Fibroblast of mammary gland (primary cell): ENCODE measurements at regions not wholly inside any gene's neighbourhood (a gene's known extent, or its start where the extent isn't known, plus 50 kb on each side); places are given as distances from the start of the nearest gene placed in this dataset.

ENCODE experiments used
- DNase-seq: peaks from one replicate; pipeline ENCODE4 v3.0.0-alpha.2; 2010; ENCODE audit warnings: low read depth
- H3K4me3 ChIP-seq: 2 replicates; pipeline ENCODE4 v1.5.1; 2011; ENCODE audit warnings: low read depth, mild to moderate bottlenecking, low read length, moderate library complexity; ENCODE audit not compliant: control insufficient read depth
- TF ChIP-seq, protein P1 (sequence below): conservative IDR thresholded peaks from 2 replicates; pipeline ENCODE4 v1.5.1; 2011; ENCODE audit warnings: low read depth, low read length, inconsistent platforms; ENCODE audit not compliant: control insufficient read depth, insufficient read depth

DNA sequence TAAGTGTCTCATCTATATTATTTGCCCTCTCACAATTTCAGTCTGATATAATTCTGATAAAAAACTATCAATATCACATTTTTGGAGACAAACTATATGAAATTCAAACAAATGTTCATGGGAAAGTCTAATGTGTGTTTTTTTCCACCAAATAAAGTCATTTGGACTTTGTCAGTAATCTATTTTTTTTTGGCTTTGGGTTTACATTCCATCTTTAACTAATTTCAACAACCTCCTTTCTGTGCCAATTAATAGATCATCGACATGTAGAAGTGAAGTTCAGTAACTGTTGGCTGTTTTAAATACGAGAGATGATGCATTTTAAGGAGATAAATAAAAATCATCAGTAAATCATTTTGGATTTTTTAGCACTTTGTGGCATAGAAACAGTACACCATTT lies 1623.0 kb upstream of the ACVR2A start:
- DNase-seq: no peak
- TF ChIP-seq, protein P1, sequence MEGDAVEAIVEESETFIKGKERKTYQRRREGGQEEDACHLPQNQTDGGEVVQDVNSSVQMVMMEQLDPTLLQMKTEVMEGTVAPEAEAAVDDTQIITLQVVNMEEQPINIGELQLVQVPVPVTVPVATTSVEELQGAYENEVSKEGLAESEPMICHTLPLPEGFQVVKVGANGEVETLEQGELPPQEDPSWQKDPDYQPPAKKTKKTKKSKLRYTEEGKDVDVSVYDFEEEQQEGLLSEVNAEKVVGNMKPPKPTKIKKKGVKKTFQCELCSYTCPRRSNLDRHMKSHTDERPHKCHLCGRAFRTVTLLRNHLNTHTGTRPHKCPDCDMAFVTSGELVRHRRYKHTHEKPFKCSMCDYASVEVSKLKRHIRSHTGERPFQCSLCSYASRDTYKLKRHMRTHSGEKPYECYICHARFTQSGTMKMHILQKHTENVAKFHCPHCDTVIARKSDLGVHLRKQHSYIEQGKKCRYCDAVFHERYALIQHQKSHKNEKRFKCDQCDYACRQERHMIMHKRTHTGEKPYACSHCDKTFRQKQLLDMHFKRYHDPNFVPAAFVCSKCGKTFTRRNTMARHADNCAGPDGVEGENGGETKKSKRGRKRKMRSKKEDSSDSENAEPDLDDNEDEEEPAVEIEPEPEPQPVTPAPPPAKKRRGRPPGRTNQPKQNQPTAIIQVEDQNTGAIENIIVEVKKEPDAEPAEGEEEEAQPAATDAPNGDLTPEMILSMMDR: no peak
- no peak overlapping the region for H3K4me3 ChIP-seq

DNA sequence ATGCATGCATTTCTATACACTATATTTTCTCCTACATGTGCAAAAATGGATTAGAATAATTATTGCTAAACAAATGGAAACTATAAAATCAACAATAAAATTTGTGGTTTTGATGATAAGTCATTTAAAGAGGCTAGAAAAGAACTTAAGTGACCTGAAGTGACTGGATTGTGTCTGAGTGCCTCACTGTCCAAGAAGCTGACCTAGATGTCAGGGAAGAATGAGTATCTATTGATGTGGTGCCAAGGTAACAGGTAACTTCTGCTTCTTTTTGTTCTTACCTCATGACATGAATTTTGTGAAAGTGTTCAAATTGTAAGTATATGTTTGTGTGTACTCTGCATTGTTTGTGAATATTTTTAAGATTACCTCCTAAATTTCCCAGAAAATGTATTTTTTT lies 1623.9 kb upstream of the ACVR2A start:
- TF ChIP-seq, protein P1: no peak
- no peak for DNase-seq
- H3K4me3 ChIP-seq: no peak overlapping the region

DNA sequence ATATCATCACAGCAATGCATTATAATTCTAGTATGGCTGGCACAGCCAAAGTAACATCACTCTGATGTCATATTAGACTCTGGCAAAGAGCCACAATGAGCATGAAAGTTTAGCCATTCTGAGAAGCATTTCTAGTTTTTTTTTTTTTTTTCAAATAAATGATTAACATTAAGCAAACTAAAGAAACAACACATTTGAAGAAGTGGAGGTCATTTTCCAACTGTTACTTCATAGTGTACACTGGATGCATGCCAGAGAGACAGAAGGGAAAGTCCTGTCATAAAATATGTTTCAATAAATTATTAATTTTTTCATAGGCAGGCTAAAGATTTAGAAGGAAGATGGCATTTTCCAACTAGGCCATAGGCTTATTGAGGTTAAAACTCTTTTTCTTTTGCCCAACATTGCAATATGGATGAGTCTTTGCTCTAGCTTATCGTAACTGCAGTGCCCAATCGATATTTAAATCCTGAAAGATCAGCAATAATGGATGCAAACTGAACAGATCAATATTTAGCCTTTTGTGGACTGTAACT lies 1630.4 kb upstream of the ACVR2A start:
- DNase-seq: peak; percentile 1
- no peak overlapping the region for H3K4me3 ChIP-seq
- TF ChIP-seq, protein P1: no peak

DNA sequence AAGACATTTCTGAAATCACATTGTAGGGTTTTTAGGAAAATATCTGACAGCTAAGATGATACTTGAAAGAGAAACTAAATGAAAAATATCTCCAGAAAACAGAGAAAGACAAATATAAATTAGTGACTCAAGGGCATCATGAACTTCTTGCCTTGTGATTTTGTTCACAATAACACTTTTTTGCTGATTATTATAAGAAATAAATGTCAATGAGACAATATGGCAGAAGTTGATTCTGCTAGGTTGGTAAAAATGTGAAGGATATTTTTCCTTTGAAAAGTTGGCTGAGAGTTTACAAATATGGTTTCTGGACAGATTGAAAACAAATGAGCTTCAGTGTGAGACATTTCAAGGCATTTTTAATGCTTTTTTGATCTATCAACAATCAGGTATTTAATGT lies 1631.2 kb upstream of the ACVR2A start:
- DNase-seq: no peak
- no peak overlapping the region for H3K4me3 ChIP-seq
- TF ChIP-seq, protein P1: no peak

DNA sequence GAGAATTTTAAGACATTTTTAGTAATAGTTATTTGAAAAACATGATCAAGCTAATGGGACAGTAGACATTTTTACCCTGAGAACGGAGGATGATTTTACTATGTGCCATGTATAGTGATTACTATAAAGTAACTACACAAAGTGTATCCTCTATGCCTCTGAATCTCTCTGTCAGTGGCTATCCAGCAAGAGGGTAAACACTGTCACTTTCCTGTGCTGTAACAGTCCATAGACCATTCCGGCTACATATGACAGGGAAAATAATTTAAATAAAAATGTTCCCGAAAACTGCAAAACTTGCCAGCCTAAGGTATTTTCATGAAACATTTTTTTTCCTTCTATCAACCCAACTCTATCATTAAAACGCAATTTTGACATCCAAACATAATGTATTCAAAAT lies 1632.2 kb upstream of the ACVR2A start:
- no peak for DNase-seq
- H3K4me3 ChIP-seq: no peak overlapping the region
- TF ChIP-seq, protein P1: no peak

DNA sequence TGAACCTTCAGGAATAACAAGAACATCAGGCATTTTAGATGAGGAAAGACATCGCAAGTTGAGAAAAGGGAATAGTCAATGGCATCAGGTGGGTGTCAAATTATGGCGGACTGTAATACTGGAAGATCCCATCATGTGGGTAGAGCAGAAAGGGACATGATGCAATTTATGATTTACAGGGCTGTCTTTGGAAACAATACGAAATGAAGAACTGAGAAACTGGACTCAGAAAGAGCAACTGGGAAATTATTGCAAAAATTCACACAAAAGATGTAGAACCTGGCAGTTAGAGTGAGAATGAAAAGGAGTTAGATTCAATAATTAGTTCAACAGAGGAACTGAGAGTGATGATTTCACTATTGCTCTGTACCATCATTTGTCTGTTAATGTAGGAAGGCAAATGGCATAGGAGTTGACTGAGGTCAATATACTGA lies 1635.0 kb upstream of the ACVR2A start:
- no peak overlapping the region for H3K4me3 ChIP-seq
- DNase-seq: no peak
- TF ChIP-seq, protein P1: no peak

DNA sequence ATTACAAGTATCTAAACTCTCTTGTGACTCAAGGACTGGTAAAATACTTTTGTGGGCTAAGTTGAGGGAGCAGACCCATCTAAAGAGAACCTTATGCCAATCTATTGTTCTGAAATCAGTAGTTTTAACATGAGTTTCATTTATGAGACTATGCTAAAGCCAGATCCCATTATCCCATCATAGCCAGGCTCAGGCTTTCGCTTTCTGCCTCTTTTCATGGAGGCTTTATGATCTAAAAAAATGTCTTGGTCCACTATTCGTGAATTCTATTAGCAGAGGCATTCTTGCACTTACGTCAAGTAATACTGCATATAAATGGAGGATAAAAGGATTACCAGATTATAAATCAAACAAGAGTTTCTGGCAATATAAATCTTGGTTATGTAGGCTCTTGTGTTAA lies 1636.9 kb upstream of the ACVR2A start:
- TF ChIP-seq, protein P1: no peak
- no peak for DNase-seq
- no peak overlapping the region for H3K4me3 ChIP-seq
